GM23338 (cell line): ENCODE measurements at regions not wholly inside any gene's neighbourhood (a gene's known extent, or its start where the extent isn't known, plus 50 kb on each side); places are given as distances from the start of the nearest gene placed in this dataset.

Experiments
- CREB1 ChIP-seq: fragments of 250-450 bp; sonication (Bioruptor Pico); IDR thresholded peaks from 2 replicates; pipeline ENCODE4 v1.5.0; 2020; ENCODE audit warnings: low read depth, mild to moderate bottlenecking, moderate library complexity
- CTCF ChIP-seq, 2 experiments: fragments of 200-600 bp in 1 of 2; sonication (generic) in 1 of 2; conservative IDR thresholded peaks; 2 replicates each; pipeline versions ENCODE4 v1.5.1 to v1.6.1; 2016 to 2017; ENCODE audit warnings: antibody characterized with exemption in 2 of 2, low read depth in 2 of 2, mild to moderate bottlenecking in 2 of 2, moderate library complexity in 1 of 2
- EZH2 ChIP-seq: fragments of 200-600 bp; sonication (generic); IDR thresholded peaks from one replicate; pipeline ENCODE4 v1.8.0; 2017; ENCODE audit warnings: antibody characterized with exemption, mild to moderate bottlenecking, low read depth; ENCODE audit not compliant: unreplicated experiment
- EZH2phosphoT487 ChIP-seq: fragments of 200-600 bp; sonication (generic); IDR thresholded peaks from one replicate; pipeline ENCODE4 v1.8.1; 2018; ENCODE audit warnings: antibody characterized with exemption; ENCODE audit not compliant: unreplicated experiment
- POLR2AphosphoS5 ChIP-seq: IDR thresholded peaks from 2 replicates; pipeline ENCODE4 v1.6.1; 2016; ENCODE audit warnings: antibody characterized with exemption, low read depth
- ZNF331 ChIP-seq: fragments of 250-450 bp; sonication (Bioruptor Pico); IDR thresholded peaks from 2 replicates; pipeline ENCODE4 v1.5.0; 2020; ENCODE audit warnings: low read depth, mild to moderate bottlenecking, moderate library complexity

DNA sequence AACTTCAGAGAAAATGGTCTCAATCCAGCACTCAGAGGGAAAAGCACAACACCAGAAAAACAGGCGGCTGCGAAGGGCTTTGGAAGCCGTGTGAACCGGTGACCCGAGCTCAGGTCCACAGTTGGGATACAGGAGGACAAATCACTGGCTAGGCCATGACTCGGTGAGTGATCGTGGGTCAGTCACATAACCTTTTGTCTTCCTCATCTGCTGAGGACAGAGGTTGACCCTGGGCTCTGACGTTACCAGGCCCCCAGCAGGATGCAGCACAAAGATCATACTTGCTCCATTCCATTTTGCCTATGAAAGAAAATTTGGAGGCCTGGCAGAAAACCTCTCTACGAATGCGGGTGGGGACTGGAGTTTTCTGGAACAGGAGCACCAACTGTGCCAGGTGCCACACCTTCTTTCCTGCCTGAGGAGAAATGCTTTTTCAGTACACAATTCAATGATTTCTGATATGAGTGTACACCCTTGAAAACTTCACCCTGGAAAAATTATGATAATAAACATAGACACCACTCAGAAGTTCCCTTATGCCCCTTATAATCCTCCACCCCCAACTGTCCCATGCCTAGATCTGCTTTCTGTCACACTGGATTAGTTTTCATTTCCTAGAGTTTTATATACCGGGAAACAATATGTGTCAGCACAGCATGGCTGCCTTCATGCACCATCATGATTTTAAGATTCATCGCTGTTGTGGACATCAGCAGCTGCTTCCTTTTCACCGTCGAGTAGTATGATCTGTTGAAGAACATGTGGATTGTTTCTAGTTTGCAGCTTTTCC, 85.3 kb upstream of the RALGAPA2 start:
- TF ChIP-seq POLR2AphosphoS5 = no peak
- no peak for TF ChIP-seq CTCF (conservative IDR thresholded peaks at IDR 0.05; ENCODE audit: low read depth in 2 of 2)
- no peak for TF ChIP-seq EZH2phosphoT487
- no peak for TF ChIP-seq EZH2
- no peak for TF ChIP-seq CREB1 (CRISPR knock-in tag)
- TF ChIP-seq ZNF331 (CRISPR knock-in tag) = no peak
